Ishikawa (cell line): ENCODE measurements at regions not wholly inside any gene's neighbourhood (a gene's known extent, or its start where the extent isn't known, plus 50 kb on each side); places are given as distances from the start of the nearest gene placed in this dataset.

Experiments used
- CEBPB ChIP-seq: IDR thresholded peaks from 2 replicates; pipeline ENCODE4 v1.6.1; 2012
- CREB1 ChIP-seq: IDR thresholded peaks from 2 replicates; pipeline ENCODE4 v1.6.1; 2012; ENCODE audit warnings: low read depth
- EGR1 ChIP-seq: IDR thresholded peaks from 2 replicates; pipeline ENCODE4 v1.6.1; 2012
- EP300 ChIP-seq: IDR thresholded peaks from 2 replicates; pipeline ENCODE4 v1.6.1; 2012; ENCODE audit warnings: borderline replicate concordance
- FOXM1 ChIP-seq: IDR thresholded peaks from 2 replicates; pipeline ENCODE4 v1.6.1; 2012; ENCODE audit warnings: low read depth, borderline replicate concordance
- NFIC ChIP-seq: IDR thresholded peaks from 2 replicates; pipeline ENCODE4 v1.6.1; 2012
- RAD21 ChIP-seq: IDR thresholded peaks from 2 replicates; pipeline ENCODE4 v1.6.1; 2012; ENCODE audit warnings: low read depth
- TAF1 ChIP-seq: IDR thresholded peaks from 2 replicates; pipeline ENCODE4 v1.6.1; 2012; ENCODE audit warnings: low read depth, mild to moderate bottlenecking
- TCF12 ChIP-seq: IDR thresholded peaks from 2 replicates; pipeline ENCODE4 v1.6.1; 2012; ENCODE audit warnings: low read depth
- TEAD4 ChIP-seq: IDR thresholded peaks from 2 replicates; pipeline ENCODE4 v1.6.1; 2012
- YY1 ChIP-seq: IDR thresholded peaks from 2 replicates; pipeline ENCODE4 v1.6.1; 2012; ENCODE audit warnings: low read depth
- ZBTB7A ChIP-seq: IDR thresholded peaks from 2 replicates; pipeline ENCODE4 v1.6.1; 2012; ENCODE audit warnings: low read depth
- TF ChIP-seq, protein P1 (sequence below): IDR thresholded peaks from 2 replicates; pipeline ENCODE4 v1.6.1; 2012
- TF ChIP-seq, protein P2 (sequence below): IDR thresholded peaks from 2 replicates; pipeline ENCODE4 v1.6.1; 2012; ENCODE audit warnings: low read depth, mild to moderate bottlenecking
- TF ChIP-seq, protein P3 (sequence below): IDR thresholded peaks from 2 replicates; pipeline ENCODE4 v1.6.1; 2012

DNA sequence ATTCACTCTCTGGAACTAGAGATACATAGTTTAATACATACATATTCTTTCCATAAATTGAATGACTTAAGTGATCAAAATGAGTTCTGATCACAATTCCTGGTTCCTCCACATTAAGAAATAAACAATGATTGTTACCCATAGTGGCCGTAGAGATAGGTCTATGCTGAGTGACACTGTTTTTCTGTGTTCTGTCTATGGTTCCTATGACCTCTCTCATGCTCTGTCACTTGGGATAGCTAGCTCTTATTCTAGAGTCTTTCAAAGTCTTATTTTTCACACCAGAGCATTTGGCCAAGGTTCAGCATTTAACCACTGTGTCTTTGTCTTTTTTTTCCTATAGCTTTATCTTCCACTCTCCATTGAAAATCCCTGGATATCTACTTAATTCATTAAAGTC lies 132.4 kb downstream of the GOLGA6L6 start:
- TF ChIP-seq RAD21 (no peak), CREB1 (no peak), CEBPB (no peak), ZBTB7A (no peak)

DNA sequence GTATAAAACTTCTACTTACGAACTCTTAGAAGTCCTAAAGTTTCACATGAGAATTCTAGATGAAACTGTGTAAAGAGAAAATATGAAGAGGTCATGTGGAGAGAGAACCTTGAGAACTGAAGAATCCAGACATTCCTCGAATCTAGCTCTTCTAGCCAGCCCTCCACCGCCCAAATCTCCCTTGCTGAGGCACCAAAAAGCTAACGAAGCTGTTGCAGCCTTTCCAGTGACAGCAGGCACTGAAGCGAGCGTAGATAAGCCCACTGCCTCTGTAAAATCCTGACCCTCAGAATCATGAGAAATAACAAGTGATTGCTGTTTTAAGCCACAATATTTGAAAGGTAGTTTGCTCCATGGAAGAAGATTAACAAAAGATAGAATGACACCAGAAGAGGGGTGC lies 134.0 kb downstream of the GOLGA6L6 start:
- no peak for TF ChIP-seq FOXM1
- TF ChIP-seq CEBPB = no peak
- no peak for TF ChIP-seq YY1
- TF ChIP-seq, protein P1, sequence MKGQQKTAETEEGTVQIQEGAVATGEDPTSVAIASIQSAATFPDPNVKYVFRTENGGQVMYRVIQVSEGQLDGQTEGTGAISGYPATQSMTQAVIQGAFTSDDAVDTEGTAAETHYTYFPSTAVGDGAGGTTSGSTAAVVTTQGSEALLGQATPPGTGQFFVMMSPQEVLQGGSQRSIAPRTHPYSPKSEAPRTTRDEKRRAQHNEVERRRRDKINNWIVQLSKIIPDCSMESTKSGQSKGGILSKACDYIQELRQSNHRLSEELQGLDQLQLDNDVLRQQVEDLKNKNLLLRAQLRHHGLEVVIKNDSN = no peak
- TF ChIP-seq, protein P2, sequence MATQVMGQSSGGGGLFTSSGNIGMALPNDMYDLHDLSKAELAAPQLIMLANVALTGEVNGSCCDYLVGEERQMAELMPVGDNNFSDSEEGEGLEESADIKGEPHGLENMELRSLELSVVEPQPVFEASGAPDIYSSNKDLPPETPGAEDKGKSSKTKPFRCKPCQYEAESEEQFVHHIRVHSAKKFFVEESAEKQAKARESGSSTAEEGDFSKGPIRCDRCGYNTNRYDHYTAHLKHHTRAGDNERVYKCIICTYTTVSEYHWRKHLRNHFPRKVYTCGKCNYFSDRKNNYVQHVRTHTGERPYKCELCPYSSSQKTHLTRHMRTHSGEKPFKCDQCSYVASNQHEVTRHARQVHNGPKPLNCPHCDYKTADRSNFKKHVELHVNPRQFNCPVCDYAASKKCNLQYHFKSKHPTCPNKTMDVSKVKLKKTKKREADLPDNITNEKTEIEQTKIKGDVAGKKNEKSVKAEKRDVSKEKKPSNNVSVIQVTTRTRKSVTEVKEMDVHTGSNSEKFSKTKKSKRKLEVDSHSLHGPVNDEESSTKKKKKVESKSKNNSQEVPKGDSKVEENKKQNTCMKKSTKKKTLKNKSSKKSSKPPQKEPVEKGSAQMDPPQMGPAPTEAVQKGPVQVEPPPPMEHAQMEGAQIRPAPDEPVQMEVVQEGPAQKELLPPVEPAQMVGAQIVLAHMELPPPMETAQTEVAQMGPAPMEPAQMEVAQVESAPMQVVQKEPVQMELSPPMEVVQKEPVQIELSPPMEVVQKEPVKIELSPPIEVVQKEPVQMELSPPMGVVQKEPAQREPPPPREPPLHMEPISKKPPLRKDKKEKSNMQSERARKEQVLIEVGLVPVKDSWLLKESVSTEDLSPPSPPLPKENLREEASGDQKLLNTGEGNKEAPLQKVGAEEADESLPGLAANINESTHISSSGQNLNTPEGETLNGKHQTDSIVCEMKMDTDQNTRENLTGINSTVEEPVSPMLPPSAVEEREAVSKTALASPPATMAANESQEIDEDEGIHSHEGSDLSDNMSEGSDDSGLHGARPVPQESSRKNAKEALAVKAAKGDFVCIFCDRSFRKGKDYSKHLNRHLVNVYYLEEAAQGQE = no peak

DNA sequence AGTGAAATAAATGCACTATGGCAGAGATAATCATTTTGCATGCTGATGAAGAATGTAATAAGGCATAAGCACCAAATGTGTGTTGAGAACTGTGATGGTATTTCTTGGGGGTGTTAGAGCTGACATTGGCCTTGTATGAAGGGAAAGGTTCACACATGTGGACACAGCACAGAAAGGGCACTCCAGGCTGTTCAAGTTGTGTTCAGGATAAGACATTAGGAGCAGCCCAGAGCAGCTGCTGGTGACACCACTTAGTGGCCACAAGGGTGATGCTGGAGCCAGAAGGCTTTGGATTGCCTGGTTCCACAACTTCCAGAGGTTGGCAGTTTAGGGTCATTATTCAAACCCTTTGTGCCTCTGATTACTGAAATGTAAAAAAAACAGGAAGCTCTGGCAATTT lies 155.4 kb downstream of the GOLGA6L6 start:
- TF ChIP-seq TAF1 (no peak), ZBTB7A (no peak), EGR1 (no peak), YY1 (no peak), EP300 (no peak)
- TF ChIP-seq, protein P3, sequence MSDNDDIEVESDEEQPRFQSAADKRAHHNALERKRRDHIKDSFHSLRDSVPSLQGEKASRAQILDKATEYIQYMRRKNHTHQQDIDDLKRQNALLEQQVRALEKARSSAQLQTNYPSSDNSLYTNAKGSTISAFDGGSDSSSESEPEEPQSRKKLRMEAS = no peak
- TF ChIP-seq, protein P2 = no peak
- TF ChIP-seq, protein P1 = no peak

DNA sequence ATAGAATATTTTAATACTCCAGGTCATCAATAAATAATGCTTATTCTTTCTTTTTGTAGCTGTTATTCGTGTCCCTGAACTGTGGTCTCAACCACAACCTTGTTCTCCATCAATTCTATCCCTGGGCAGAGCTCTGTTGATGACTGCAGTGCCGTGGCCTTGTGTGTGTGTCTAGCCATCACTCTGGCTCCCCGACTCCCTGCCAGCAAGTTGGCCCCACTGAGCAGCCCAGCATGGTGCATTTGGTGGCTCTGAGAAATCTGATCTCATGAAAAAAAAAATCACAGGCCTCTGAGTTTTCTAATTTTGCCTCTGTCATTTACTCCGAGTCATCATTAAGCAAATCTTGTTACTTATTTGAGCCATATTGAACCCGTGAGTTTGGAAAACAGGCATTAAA lies 164.7 kb downstream of the GOLGA6L6 start:
- TF ChIP-seq CREB1 (no peak), ZBTB7A (no peak), EGR1 (no peak), YY1 (no peak), RAD21 (no peak), EP300 (no peak), FOXM1 (no peak), NFIC (no peak), CEBPB (no peak), TCF12 (no peak), TAF1 (no peak), TEAD4 (no peak)
- TF ChIP-seq, protein P3 = no peak
- TF ChIP-seq, protein P2 = no peak
- TF ChIP-seq, protein P1 = no peak

DNA sequence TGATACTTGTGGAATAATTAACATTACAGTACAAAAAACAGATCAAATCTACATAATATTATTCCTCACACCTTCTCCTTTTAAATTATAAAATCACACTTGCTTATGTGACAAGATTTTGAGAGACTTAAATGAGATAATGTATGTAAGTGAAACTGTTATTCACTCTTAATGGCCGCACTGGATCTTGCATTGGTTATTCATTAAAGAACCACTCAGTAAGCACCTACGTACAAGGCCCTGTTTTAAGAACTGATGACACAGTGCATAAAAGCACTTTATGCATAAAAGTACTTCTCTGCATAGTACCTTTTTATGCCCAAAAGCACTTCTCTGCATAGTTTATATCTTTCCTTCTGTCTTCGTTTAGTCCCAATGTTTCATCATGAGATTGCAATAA lies 172.1 kb downstream of the GOLGA6L6 start:
- TF ChIP-seq TEAD4 (no peak), CREB1 (no peak), ZBTB7A (no peak), EGR1 (no peak)
